A204.1 (cell line): ENCODE measurements at regions not wholly inside any gene's neighbourhood (a gene's known extent, or its start where the extent isn't known, plus 50 kb on each side); places are given as distances from the start of the nearest gene placed in this dataset.

ENCODE experiments used
- FAIRE-seq: peaks from 2 replicates; lab custom pipeline; 2012; peaks lifted over from hg19 to GRCh38; lab: Jason Lieb, UNC

- FAIRE-seq = no peak
Observed at GRCh38 chr1:193431265-193431977, 245.0 kb upstream of the B3GALT2 start.

GRCh38 chr1:193427524-193427923, 241.1 kb upstream of the B3GALT2 start:
- no peak for FAIRE-seq

- FAIRE-seq = no peak
Observed at GRCh38 chr1:193426061-193426460, 239.6 kb upstream of the B3GALT2 start.

GRCh38 chr1:193421487-193421886, 235.1 kb upstream of the B3GALT2 start:
- no peak for FAIRE-seq

- no peak for FAIRE-seq
Observed at GRCh38 chr1:193419295-193419694, 232.9 kb upstream of the B3GALT2 start.

GRCh38 chr1:193418745-193419058, 232.3 kb upstream of the B3GALT2 start:
- no peak for FAIRE-seq

GRCh38 chr1:193417945-193418744, 231.7 kb upstream of the B3GALT2 start:
- FAIRE-seq = peak; percentile 35

GRCh38 chr1:193417403-193417802, 231.0 kb upstream of the B3GALT2 start:
- no peak for FAIRE-seq

GRCh38 chr1:193416226-193417024, 230.0 kb upstream of the B3GALT2 start:
- FAIRE-seq = no peak

- no peak for FAIRE-seq
Observed at GRCh38 chr1:193415256-193415655, 228.8 kb upstream of the B3GALT2 start.

- FAIRE-seq = no peak
Observed at GRCh38 chr1:193413376-193413775, 227.0 kb upstream of the B3GALT2 start.

- no peak for FAIRE-seq
Observed at GRCh38 chr1:193412748-193413147, 226.3 kb upstream of the B3GALT2 start.

GRCh38 chr1:193411714-193412113, 225.3 kb upstream of the B3GALT2 start:
- FAIRE-seq = no peak

- no peak for FAIRE-seq
Observed at GRCh38 chr1:193411215-193411614, 224.8 kb upstream of the B3GALT2 start.

- no peak for FAIRE-seq
Observed at GRCh38 chr1:193408782-193409293, 222.4 kb upstream of the B3GALT2 start.

GRCh38 chr1:193406901-193407300, 220.5 kb upstream of the B3GALT2 start:
- FAIRE-seq = peak; percentile 72

GRCh38 chr1:193404236-193404635, 217.8 kb upstream of the B3GALT2 start:
- FAIRE-seq = no peak

GRCh38 chr1:193402977-193403376, 216.6 kb upstream of the B3GALT2 start:
- no peak for FAIRE-seq

GRCh38 chr1:193402037-193402436, 215.6 kb upstream of the B3GALT2 start:
- no peak for FAIRE-seq

- no peak for FAIRE-seq
Observed at GRCh38 chr1:193394336-193394735, 207.9 kb upstream of the B3GALT2 start.

GRCh38 chr1:193392686-193393085, 206.3 kb upstream of the B3GALT2 start:
- no peak for FAIRE-seq

- no peak for FAIRE-seq
Observed at GRCh38 chr1:193388683-193389082, 202.3 kb upstream of the B3GALT2 start.

- no peak for FAIRE-seq
Observed at GRCh38 chr1:193388165-193388564, 201.8 kb upstream of the B3GALT2 start.
